Activated B cell treated with CpG ODN at 0.5 μM for 24 hours (primary cell): ENCODE measurements at regions not wholly inside any gene's neighbourhood (a gene's known extent, or its start where the extent isn't known, plus 50 kb on each side); places are given as distances from the start of the nearest gene placed in this dataset.

Experiments
- ATAC-seq: fragments of 200-7000 bp; cut with Tn5 transposase; one replicate; pipeline ENCODE4 v1.10.0; 2021; ENCODE audit warnings: low read depth, mild to moderate bottlenecking, moderate library complexity
- CTCF ChIA-PET: fragments of 350-600 bp; sonication (Branson Sonifier 250); formaldehyde crosslinking; loops from one replicate; lab custom pipeline; 2021; ENCODE audit warnings: antibody characterized with exemption; lab: Charles Lee
- POLR2A ChIA-PET: fragments of 350-600 bp; sonication (Branson Sonifier 250); formaldehyde crosslinking; loops from one replicate; lab custom pipeline; 2021; ENCODE audit warnings: antibody characterized with exemption; lab: Charles Lee
- DNase-seq: peaks from one replicate; pipeline ENCODE4 v3.0.0; 2022
- H3K27ac Mint-ChIP-seq: one replicate; pipeline ENCODE4 v1.8.0; 2020; ENCODE audit warnings: mixed read lengths
- H3K27me3 Mint-ChIP-seq: one replicate; pipeline ENCODE4 v1.8.0; 2021; ENCODE audit warnings: mixed read lengths
- H3K36me3 Mint-ChIP-seq: one replicate; pipeline ENCODE4 v1.8.0; 2021; ENCODE audit warnings: low read depth, mixed read lengths
- H3K4me1 Mint-ChIP-seq: one replicate; pipeline ENCODE4 v1.8.0; 2021; ENCODE audit warnings: mixed read lengths
- H3K4me3 Mint-ChIP-seq: one replicate; pipeline ENCODE4 v1.8.0; 2020; ENCODE audit warnings: mild to moderate bottlenecking, mixed read lengths
- H3K9me3 Mint-ChIP-seq: one replicate; pipeline ENCODE4 v1.8.0; 2020; ENCODE audit warnings: mixed read lengths
- intact Hi-C: fragments of 100-400 bp; cut with micrococcal nuclease; formaldehyde crosslinking; loops from one replicate; pipeline ENCODE4 v1.15.1; 2024
- TF ChIP-seq, protein P1 (sequence below): fragments of 200-600 bp; IDR thresholded peaks from one replicate; pipeline ENCODE4 v1.8.0; 2022; ENCODE audit warnings: antibody characterized with exemption, mild to moderate bottlenecking

DNA sequence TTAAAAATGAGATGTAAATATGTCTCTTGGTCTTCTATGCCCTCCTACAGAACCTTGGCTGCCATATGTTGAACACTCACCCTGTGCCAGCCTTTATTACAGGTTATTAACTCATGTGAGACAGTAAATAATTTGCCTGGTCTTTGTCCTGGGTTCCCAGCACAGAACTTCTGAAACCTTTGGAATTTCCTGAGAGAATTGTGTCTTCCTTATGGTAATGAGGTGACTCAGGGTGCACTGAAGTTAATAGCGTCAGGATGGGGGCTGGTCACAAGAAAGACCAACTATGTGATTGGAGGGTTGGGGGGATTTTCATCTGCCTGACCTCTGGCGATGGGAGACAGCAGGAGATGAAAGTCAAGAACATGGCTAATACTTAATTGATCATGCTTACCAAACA is 289.8 kb upstream of the STS start:
- CTCF ChIA-PET = no interaction called here
- intact Hi-C loops = no loop called here
- no peak for ATAC-seq

DNA sequence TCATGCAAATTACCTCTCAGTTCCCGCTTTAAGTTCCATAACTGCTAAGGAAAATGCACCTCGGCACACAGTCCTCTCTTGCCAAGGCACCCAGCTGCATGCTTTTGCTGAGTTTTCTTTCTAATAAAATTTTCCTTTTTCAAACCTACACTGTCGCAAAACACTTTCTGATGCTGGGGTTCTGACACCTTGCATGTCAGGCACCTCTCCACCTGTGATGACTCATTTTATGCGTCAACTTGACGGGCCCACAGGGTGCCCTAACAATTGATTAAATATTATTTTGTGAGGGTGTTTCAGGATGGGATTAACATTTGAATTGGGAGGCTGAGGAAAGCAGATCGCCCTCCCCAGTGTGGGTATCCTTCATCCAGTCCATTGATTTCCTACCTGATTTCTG is 291.0 kb upstream of the STS start:
- H3K4me3 Mint-ChIP-seq = no peak overlapping the region
- H3K4me1 Mint-ChIP-seq = peaks cover 13% of the 10 kb centered on the region
- POLR2A ChIA-PET = no interaction called here
- ATAC-seq (no peak), DNase-seq (no peak)
- intact Hi-C loops = no loop called here
- CTCF ChIA-PET = no interaction called here
- no peaks in the 10 kb centered on the region for H3K27me3 Mint-ChIP-seq
- no peak overlapping the region for H3K27ac Mint-ChIP-seq
- H3K36me3 Mint-ChIP-seq = no peaks in the 10 kb centered on the region
- TF ChIP-seq, protein P1, sequence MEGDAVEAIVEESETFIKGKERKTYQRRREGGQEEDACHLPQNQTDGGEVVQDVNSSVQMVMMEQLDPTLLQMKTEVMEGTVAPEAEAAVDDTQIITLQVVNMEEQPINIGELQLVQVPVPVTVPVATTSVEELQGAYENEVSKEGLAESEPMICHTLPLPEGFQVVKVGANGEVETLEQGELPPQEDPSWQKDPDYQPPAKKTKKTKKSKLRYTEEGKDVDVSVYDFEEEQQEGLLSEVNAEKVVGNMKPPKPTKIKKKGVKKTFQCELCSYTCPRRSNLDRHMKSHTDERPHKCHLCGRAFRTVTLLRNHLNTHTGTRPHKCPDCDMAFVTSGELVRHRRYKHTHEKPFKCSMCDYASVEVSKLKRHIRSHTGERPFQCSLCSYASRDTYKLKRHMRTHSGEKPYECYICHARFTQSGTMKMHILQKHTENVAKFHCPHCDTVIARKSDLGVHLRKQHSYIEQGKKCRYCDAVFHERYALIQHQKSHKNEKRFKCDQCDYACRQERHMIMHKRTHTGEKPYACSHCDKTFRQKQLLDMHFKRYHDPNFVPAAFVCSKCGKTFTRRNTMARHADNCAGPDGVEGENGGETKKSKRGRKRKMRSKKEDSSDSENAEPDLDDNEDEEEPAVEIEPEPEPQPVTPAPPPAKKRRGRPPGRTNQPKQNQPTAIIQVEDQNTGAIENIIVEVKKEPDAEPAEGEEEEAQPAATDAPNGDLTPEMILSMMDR = no peak
- peaks cover 7% of the 10 kb centered on the region for H3K9me3 Mint-ChIP-seq

More for the DNA sequence above, 289.8 kb upstream of the STS start:
- POLR2A ChIA-PET = no interaction called here
- Mint-ChIP-seq H3K9me3 (peaks cover 7% of the 10 kb centered on the region), H3K4me1 (peaks cover 12% of the 10 kb centered on the region), H3K27ac (no peak overlapping the region), H3K4me3 (no peak overlapping the region), H3K36me3 (no peaks in the 10 kb centered on the region), H3K27me3 (no peaks in the 10 kb centered on the region)
- TF ChIP-seq, protein P1 = no peak
- DNase-seq = no peak

DNA sequence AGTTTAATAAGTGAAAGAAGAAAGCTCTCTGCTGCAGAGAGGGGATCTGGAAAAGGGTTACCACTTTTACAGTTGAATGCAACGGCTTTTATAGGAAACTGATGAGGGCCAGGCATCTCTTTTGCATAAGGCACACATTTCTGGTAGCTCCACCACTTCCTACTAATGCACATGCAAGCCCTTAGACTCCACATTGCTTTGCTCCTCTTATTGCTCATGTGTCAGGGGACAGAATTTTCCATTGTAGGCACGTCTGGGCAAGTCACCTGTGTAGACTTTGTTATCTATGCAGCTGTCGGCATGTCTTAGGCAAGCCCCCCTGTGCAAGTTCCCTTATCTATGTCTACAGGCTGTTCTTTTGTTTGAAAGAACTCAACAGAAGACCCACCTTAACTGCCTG is 294.6 kb upstream of the STS start:
- intact Hi-C loops = no loop called here
- Mint-ChIP-seq H3K4me3 (no peak overlapping the region), H3K36me3 (no peaks in the 10 kb centered on the region), H3K9me3 (no peaks in the 10 kb centered on the region), H3K27ac (no peak overlapping the region), H3K4me1 (peaks cover 20% of the 10 kb centered on the region), H3K27me3 (no peaks in the 10 kb centered on the region)
- ChIA-PET POLR2A (no interaction called here), CTCF (no interaction called here)
- TF ChIP-seq, protein P1 = no peak
- DNase-seq (no peak), ATAC-seq (peak; percentile 10)

- H3K4me3 Mint-ChIP-seq = no peak overlapping the region
- H3K36me3 Mint-ChIP-seq = no peaks in the 10 kb centered on the region
- no peaks in the 10 kb centered on the region for H3K27me3 Mint-ChIP-seq
- no peak overlapping the region for H3K27ac Mint-ChIP-seq
- peaks cover 20% of the 10 kb centered on the region for H3K4me1 Mint-ChIP-seq
- TF ChIP-seq, protein P1 = no peak
- no peak for DNase-seq
- ChIA-PET CTCF (no interaction called here), POLR2A (no interaction called here)
- peaks cover 2% of the 10 kb centered on the region for H3K9me3 Mint-ChIP-seq
- ATAC-seq = no peak
- intact Hi-C loops = no loop called here
Measured at GRCh38 chrX:6852121-6852520, 295.4 kb upstream of the STS start.

- ChIA-PET CTCF (no interaction called here), POLR2A (no interaction called here)
- no peaks in the 10 kb centered on the region for H3K27me3 Mint-ChIP-seq
- H3K4me1 Mint-ChIP-seq = peaks cover 20% of the 10 kb centered on the region
- intact Hi-C loops = no loop called here
- ATAC-seq = no peak
- H3K36me3 Mint-ChIP-seq = no peaks in the 10 kb centered on the region
- H3K9me3 Mint-ChIP-seq = peaks cover 2% of the 10 kb centered on the region
- H3K4me3 Mint-ChIP-seq = no peak overlapping the region
- no peak overlapping the region for H3K27ac Mint-ChIP-seq
- no peak for DNase-seq
- TF ChIP-seq, protein P1 = no peak
Measured at GRCh38 chrX:6851140-6851539, 296.4 kb upstream of the STS start.
